HEK293 (cell line): ENCODE measurements at regions not wholly inside any gene's neighbourhood (a gene's known extent, or its start where the extent isn't known, plus 50 kb on each side); places are given as distances from the start of the nearest gene placed in this dataset.
A peak's percentile ranks its signal among the peaks of the same experiment; 100 is the strongest.

Experiments used
- CTCF ChIA-PET: fragments of 350-600 bp; formaldehyde crosslinking; extraction: SDS; loops from one replicate; lab custom pipeline; 2021; ENCODE audit warnings: antibody characterized with exemption; lab: Yijun Ruan, JAX
- POLR2A ChIA-PET: fragments of 300-600 bp; formaldehyde crosslinking; extraction: SDS; loops from one replicate; lab custom pipeline; 2020; ENCODE audit warnings: antibody characterized with exemption, inconsistent platforms; lab: Yijun Ruan, JAX
- H3K27ac ChIP-seq: fragments of 200-500 bp; sonication (Bioruptor generic); 2 replicates; pipeline ENCODE4 v1.5.1; 2014; ENCODE audit warnings: low read depth, low read length, control low read depth, inconsistent platforms; ENCODE audit errors: extremely low read depth
- H3K36me3 ChIP-seq, 2 experiments: fragments of 200-500 bp in 1 of 2; sonication (Bioruptor generic) in 1 of 2; 1 replicate in 1 of 2; 2 replicates in 1 of 2; pipeline ENCODE4 v1.5.1; 2014 to 2017; ENCODE audit warnings: inconsistent platforms in 2 of 2, low read length in 2 of 2; ENCODE audit not compliant: control insufficient read depth in 2 of 2, insufficient read depth in 1 of 2
- H3K4me1 ChIP-seq: fragments of 200-500 bp; sonication (Bioruptor generic); 2 replicates; pipeline ENCODE4 v1.5.1; 2014; ENCODE audit warnings: mild to moderate bottlenecking, low read length, inconsistent platforms; ENCODE audit not compliant: control insufficient read depth, insufficient read depth
- H3K4me3 ChIP-seq: 2 replicates; pipeline ENCODE4 v1.5.1; 2011; ENCODE audit warnings: low read depth, mild to moderate bottlenecking, control low read depth, low read length, moderate library complexity
- H3K9me3 ChIP-seq: fragments of 200-500 bp; sonication (Bioruptor generic); 2 replicates; pipeline ENCODE4 v1.5.1; 2014; ENCODE audit warnings: low read depth, low read length, inconsistent platforms; ENCODE audit not compliant: control insufficient read depth, insufficient read depth
- IKZF3 ChIP-seq: fragments of 450-650 bp; IDR thresholded peaks from 2 replicates; pipeline ENCODE4 v1.5.0; 2018; ENCODE audit warnings: missing biosample characterization, mild to moderate bottlenecking, missing genetic modification characterization, moderate library complexity
- MEIS1 ChIP-seq: sonication (generic); formaldehyde crosslinking; IDR thresholded peaks from 2 replicates; pipeline ENCODE4 v1.8.1; 2022; ENCODE audit warnings: missing genetic modification reagents, mild to moderate bottlenecking, borderline replicate concordance
- MZF1 ChIP-seq: fragments of 450-650 bp; formaldehyde crosslinking; IDR thresholded peaks from 2 replicates; pipeline ENCODE4 v1.5.1; 2017; ENCODE audit warnings: missing biosample characterization, missing genetic modification characterization, borderline replicate concordance
- SALL2 ChIP-seq: fragments of 450-650 bp; formaldehyde crosslinking; IDR thresholded peaks from 2 replicates; pipeline ENCODE4 v1.5.0; 2017; ENCODE audit warnings: missing biosample characterization, mild to moderate bottlenecking, missing genetic modification characterization, borderline replicate concordance
- TCF7L2 ChIP-seq: IDR thresholded peaks from 2 replicates; pipeline ENCODE4 v1.6.1; 2011; ENCODE audit warnings: low read depth, mild to moderate bottlenecking, inconsistent platforms, low read length, moderate library complexity, borderline replicate concordance
- ZBTB21 ChIP-seq: fragments of 450-650 bp; formaldehyde crosslinking; IDR thresholded peaks from 2 replicates; pipeline ENCODE4 v1.5.1; 2017; ENCODE audit warnings: missing biosample characterization, missing genetic modification characterization
- ZFP37 ChIP-seq: fragments of 450-650 bp; formaldehyde crosslinking; IDR thresholded peaks from 2 replicates; pipeline ENCODE4 v1.5.1; 2016; ENCODE audit warnings: missing biosample characterization, missing genetic modification characterization
- ZNF10 ChIP-seq: fragments of 450-650 bp; formaldehyde crosslinking; IDR thresholded peaks from 2 replicates; pipeline ENCODE4 v1.5.1; 2017; ENCODE audit warnings: missing biosample characterization, missing genetic modification characterization
- ZNF138 ChIP-seq: fragments of 450-650 bp; formaldehyde crosslinking; IDR thresholded peaks from 2 replicates; pipeline ENCODE4 v1.5.1; 2016; ENCODE audit warnings: missing biosample characterization, missing genetic modification characterization, borderline replicate concordance
- ZNF24 ChIP-seq: fragments of 450-650 bp; formaldehyde crosslinking; IDR thresholded peaks from 2 replicates; pipeline ENCODE4 v1.5.1; 2016; ENCODE audit warnings: missing biosample characterization, missing genetic modification characterization
- ZNF335 ChIP-seq: fragments of 450-650 bp; formaldehyde crosslinking; conservative IDR thresholded peaks from 2 replicates; pipeline ENCODE4 v1.5.1; 2016; ENCODE audit warnings: missing biosample characterization, missing genetic modification characterization
- ZNF341 ChIP-seq: fragments of 450-650 bp; formaldehyde crosslinking; IDR thresholded peaks from 2 replicates; pipeline ENCODE4; 2016; ENCODE audit warnings: low read depth, missing biosample characterization, missing genetic modification characterization
- ZNF521 ChIP-seq: fragments of 450-650 bp; formaldehyde crosslinking; IDR thresholded peaks from 2 replicates; pipeline ENCODE4 v1.5.1; 2017; ENCODE audit warnings: missing biosample characterization, mild to moderate bottlenecking, missing genetic modification characterization
- ZNF529 ChIP-seq: fragments of 450-650 bp; formaldehyde crosslinking; IDR thresholded peaks from 2 replicates; pipeline ENCODE4 v1.5.1; 2017; ENCODE audit warnings: missing genetic modification characterization, missing biosample characterization; ENCODE audit not compliant: insufficient replicate concordance
- ZNF549 ChIP-seq: fragments of 450-650 bp; IDR thresholded peaks from 2 replicates; pipeline ENCODE4 v1.5.1; 2018; ENCODE audit warnings: missing biosample characterization, missing genetic modification characterization, mild to moderate bottlenecking, inconsistent platforms, moderate library complexity
- ZNF555 ChIP-seq: fragments of 450-650 bp; formaldehyde crosslinking; conservative IDR thresholded peaks from 2 replicates; pipeline ENCODE4 v1.5.1; 2017; ENCODE audit warnings: missing biosample characterization, mild to moderate bottlenecking, missing genetic modification characterization, inconsistent platforms
- ZNF658 ChIP-seq: fragments of 450-650 bp; formaldehyde crosslinking; IDR thresholded peaks from 2 replicates; pipeline ENCODE4; 2016; ENCODE audit warnings: missing biosample characterization, missing genetic modification characterization
- ZNF768 ChIP-seq: fragments of 450-650 bp; formaldehyde crosslinking; IDR thresholded peaks from 2 replicates; pipeline ENCODE4 v1.5.1; 2018; ENCODE audit warnings: missing biosample characterization, mild to moderate bottlenecking, missing genetic modification characterization
- ZNF785 ChIP-seq: fragments of 450-650 bp; formaldehyde crosslinking; IDR thresholded peaks from 2 replicates; pipeline ENCODE4 v1.5.1; 2016; ENCODE audit warnings: missing biosample characterization, missing genetic modification characterization
- ZNF792 ChIP-seq: fragments of 450-650 bp; formaldehyde crosslinking; IDR thresholded peaks from 2 replicates; pipeline ENCODE4 v1.5.1; 2016; ENCODE audit warnings: missing biosample characterization, missing genetic modification characterization
- ZNF830 ChIP-seq: fragments of 450-650 bp; IDR thresholded peaks from 2 replicates; pipeline ENCODE4 v1.5.0; 2018; ENCODE audit warnings: missing biosample characterization, missing genetic modification characterization, low read depth, mild to moderate bottlenecking, moderate library complexity
- ZXDB ChIP-seq: fragments of 450-650 bp; formaldehyde crosslinking; IDR thresholded peaks from 2 replicates; pipeline ENCODE4 v1.5.1; 2016; ENCODE audit warnings: missing biosample characterization, missing genetic modification characterization
- TF ChIP-seq, protein P1 (sequence below): fragments of 450-650 bp; formaldehyde crosslinking; IDR thresholded peaks from 2 replicates; pipeline ENCODE4 v1.5.1; 2017; ENCODE audit warnings: missing biosample characterization, missing genetic modification characterization
- TF ChIP-seq, protein P2 (sequence below): fragments of 450-650 bp; formaldehyde crosslinking; IDR thresholded peaks from 2 replicates; pipeline ENCODE4 v1.5.1; 2017; ENCODE audit warnings: missing biosample characterization, mild to moderate bottlenecking, missing genetic modification characterization, moderate library complexity
- TF ChIP-seq, protein P3 (sequence below): fragments of 450-650 bp; formaldehyde crosslinking; IDR thresholded peaks from 2 replicates; pipeline ENCODE4 v1.5.1; 2016; ENCODE audit warnings: missing biosample characterization, missing genetic modification characterization
- TF ChIP-seq, protein P4 (sequence below): fragments of 450-650 bp; formaldehyde crosslinking; IDR thresholded peaks from 2 replicates; pipeline ENCODE4 v1.5.0; 2017; ENCODE audit warnings: missing biosample characterization, missing genetic modification characterization, borderline replicate concordance

DNA sequence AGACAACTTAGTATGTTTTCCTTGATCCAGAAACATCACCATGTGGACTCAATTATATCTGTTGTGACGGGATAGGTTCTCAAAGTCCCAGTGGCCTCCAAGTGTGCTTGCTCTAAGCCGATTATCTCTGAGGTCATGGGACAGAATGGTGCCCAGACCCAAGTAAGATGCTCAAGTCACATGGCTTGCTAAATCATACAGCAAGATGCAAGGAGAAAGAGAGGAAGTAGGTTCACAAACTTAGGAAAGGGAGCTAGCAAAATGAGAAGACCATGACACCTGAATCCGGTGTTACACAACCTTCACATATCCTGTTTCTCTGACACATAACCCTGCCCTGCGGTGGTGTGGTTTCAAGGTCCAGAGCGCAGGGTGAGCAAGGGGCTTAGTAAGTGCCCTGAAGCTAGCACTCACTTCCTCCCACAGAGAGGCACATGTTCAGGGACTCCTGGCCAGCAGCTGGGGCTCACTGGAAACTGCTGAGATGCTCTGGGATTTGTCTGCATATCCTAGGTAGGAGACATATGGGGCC, 590.9 kb upstream of the ANKRD30A start:
- no peaks in the 10 kb centered on the region for H3K9me3 ChIP-seq
- POLR2A ChIA-PET: no interaction called here
- H3K4me3 ChIP-seq: no peak overlapping the region
- CTCF ChIA-PET: no interaction called here
- TF ChIP-seq ZNF830 (tag by site-specific recombination) (no peak), ZNF792 (tag by site-specific recombination) (no peak), ZNF555 (tag by site-specific recombination) (no peak)
- TF ChIP-seq, protein P1, sequence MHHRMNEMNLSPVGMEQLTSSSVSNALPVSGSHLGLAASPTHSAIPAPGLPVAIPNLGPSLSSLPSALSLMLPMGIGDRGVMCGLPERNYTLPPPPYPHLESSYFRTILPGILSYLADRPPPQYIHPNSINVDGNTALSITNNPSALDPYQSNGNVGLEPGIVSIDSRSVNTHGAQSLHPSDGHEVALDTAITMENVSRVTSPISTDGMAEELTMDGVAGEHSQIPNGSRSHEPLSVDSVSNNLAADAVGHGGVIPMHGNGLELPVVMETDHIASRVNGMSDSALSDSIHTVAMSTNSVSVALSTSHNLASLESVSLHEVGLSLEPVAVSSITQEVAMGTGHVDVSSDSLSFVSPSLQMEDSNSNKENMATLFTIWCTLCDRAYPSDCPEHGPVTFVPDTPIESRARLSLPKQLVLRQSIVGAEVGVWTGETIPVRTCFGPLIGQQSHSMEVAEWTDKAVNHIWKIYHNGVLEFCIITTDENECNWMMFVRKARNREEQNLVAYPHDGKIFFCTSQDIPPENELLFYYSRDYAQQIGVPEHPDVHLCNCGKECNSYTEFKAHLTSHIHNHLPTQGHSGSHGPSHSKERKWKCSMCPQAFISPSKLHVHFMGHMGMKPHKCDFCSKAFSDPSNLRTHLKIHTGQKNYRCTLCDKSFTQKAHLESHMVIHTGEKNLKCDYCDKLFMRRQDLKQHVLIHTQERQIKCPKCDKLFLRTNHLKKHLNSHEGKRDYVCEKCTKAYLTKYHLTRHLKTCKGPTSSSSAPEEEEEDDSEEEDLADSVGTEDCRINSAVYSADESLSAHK: peak; percentile 77
- H3K36me3 ChIP-seq: no peaks in the 10 kb centered on the region
- no peak overlapping the region for H3K27ac ChIP-seq
- H3K4me1 ChIP-seq: no peaks in the 10 kb centered on the region

DNA sequence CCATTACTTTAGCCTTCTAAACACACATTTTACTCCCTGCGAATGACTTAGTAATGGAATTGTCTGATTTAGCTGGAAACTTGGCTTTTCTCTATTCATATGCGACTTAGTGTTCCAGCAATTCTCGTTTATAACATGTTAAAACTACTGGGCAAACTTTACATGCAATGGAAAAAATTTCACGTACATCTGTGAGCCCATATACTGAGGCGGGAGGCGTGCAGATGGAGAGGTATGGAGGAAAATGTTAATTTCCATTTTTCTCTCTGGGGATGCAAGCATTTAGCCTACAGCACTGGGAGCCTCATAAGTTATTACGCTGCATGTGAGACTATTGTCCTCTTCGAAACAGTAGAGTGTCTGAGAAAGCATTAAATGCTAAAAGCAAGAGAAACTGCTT, 591.5 kb upstream of the ANKRD30A start:
- ChIA-PET POLR2A (no interaction called here), CTCF (no interaction called here)
- H3K4me1 ChIP-seq: no peaks in the 10 kb centered on the region
- no peak overlapping the region for H3K27ac ChIP-seq
- H3K9me3 ChIP-seq: no peaks in the 10 kb centered on the region
- no peaks in the 10 kb centered on the region for H3K36me3 ChIP-seq
- TF ChIP-seq ZNF341 (tag by site-specific recombination) (no peak), ZNF785 (tag by site-specific recombination) (no peak), ZNF658 (tag by site-specific recombination) (no peak), ZNF549 (no peak), ZNF521 (no peak), ZNF24 (tag by site-specific recombination) (no peak), ZNF529 (tag by site-specific recombination) (no peak), ZNF335 (tag by site-specific recombination) (no peak), MZF1 (tag by site-specific recombination) (no peak)
- TF ChIP-seq, protein P2, sequence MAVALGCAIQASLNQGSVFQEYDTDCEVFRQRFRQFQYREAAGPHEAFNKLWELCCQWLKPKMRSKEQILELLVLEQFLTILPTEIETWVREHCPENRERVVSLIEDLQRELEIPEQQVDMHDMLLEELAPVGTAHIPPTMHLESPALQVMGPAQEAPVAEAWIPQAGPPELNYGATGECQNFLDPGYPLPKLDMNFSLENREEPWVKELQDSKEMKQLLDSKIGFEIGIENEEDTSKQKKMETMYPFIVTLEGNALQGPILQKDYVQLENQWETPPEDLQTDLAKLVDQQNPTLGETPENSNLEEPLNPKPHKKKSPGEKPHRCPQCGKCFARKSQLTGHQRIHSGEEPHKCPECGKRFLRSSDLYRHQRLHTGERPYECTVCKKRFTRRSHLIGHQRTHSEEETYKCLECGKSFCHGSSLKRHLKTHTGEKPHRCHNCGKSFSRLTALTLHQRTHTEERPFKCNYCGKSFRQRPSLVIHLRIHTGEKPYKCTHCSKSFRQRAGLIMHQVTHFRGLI (tag by site-specific recombination): no peak
- TF ChIP-seq, all 188 proteins: peak for 0
- no peak overlapping the region for H3K4me3 ChIP-seq

DNA sequence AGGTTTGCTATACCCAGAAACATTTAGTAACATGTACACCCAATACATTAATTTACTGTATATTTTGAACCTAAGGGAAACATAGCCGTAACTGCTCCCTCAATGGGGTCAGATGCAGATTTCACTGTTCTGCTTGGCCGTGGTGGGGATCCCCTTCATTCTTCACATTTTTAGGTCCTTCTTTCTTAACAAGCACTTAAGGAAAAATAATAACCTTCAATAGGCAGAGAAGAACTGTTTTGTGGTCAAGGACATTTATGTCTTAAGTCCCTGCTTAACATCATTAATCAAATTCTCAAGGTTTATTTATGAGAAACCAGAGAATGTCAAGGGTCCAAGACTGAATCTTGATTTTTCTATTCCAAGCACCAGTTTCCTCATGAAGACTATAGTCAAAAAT, 592.1 kb upstream of the ANKRD30A start:
- TF ChIP-seq TCF7L2 (no peak), ZBTB21 (tag by site-specific recombination) (no peak), ZNF138 (tag by site-specific recombination) (no peak), ZXDB (tag by site-specific recombination) (no peak), ZNF830 (tag by site-specific recombination) (no peak), SALL2 (tag by site-specific recombination) (no peak), MEIS1 (CRISPR knock-in tag) (no peak), ZFP37 (tag by site-specific recombination) (no peak), ZNF768 (tag by site-specific recombination) (no peak), ZNF10 (tag by site-specific recombination) (no peak), IKZF3 (no peak)
- TF ChIP-seq, protein P3, sequence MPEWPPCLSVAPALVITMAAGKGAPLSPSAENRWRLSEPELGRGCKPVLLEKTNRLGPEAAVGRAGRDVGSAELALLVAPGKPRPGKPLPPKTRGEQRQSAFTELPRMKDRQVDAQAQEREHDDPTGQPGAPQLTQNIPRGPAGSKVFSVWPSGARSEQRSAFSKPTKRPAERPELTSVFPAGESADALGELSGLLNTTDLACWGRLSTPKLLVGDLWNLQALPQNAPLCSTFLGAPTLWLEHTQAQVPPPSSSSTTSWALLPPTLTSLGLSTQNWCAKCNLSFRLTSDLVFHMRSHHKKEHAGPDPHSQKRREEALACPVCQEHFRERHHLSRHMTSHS (tag by site-specific recombination): no peak
- TF ChIP-seq, protein P4, sequence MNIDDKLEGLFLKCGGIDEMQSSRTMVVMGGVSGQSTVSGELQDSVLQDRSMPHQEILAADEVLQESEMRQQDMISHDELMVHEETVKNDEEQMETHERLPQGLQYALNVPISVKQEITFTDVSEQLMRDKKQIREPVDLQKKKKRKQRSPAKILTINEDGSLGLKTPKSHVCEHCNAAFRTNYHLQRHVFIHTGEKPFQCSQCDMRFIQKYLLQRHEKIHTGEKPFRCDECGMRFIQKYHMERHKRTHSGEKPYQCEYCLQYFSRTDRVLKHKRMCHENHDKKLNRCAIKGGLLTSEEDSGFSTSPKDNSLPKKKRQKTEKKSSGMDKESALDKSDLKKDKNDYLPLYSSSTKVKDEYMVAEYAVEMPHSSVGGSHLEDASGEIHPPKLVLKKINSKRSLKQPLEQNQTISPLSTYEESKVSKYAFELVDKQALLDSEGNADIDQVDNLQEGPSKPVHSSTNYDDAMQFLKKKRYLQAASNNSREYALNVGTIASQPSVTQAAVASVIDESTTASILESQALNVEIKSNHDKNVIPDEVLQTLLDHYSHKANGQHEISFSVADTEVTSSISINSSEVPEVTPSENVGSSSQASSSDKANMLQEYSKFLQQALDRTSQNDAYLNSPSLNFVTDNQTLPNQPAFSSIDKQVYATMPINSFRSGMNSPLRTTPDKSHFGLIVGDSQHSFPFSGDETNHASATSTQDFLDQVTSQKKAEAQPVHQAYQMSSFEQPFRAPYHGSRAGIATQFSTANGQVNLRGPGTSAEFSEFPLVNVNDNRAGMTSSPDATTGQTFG (tag by site-specific recombination): no peak
- TF ChIP-seq, all 188 proteins: peak for 0
- Histone ChIP-seq H3K27ac (no peak overlapping the region), H3K36me3 (no peaks in the 10 kb centered on the region), H3K4me1 (no peaks in the 10 kb centered on the region), H3K4me3 (no peak overlapping the region), H3K9me3 (no peaks in the 10 kb centered on the region)
- CTCF ChIA-PET: no interaction called here
- POLR2A ChIA-PET: no interaction called here
